ENCODE measurements at regions not wholly inside any gene's neighbourhood (a gene's known extent, or its start where the extent isn't known, plus 50 kb on each side); places are given as distances from the start of the nearest gene placed in this dataset.

- TF ChIP-seq CTCF (IDR thresholded peaks at IDR 0.05) (no peak), SIN3A (IDR thresholded peaks at IDR 0.05; ENCODE audit: borderline replicate concordance, insufficient read depth, low read depth, low read length) (no peak), POLR2AphosphoS5 (IDR thresholded peaks at IDR 0.05; ENCODE audit: low read depth, low read length) (no peak)
Measured at GRCh38 chr5:23013395-23013998, 160.4 kb upstream of the CDH12 start.
